Stimulated activated CD8-positive, alpha-beta memory T cell treated with anti-CD3 and anti-CD28 coated beads, Interleukin-7, amount 100 ng/mL, for 48 hours (primary cell): ENCODE measurements at regions not wholly inside any gene's neighbourhood (a gene's known extent, or its start where the extent isn't known, plus 50 kb on each side); places are given as distances from the start of the nearest gene placed in this dataset.

Source experiments
- DNase-seq, 2 donors: peaks; one replicate each; pipeline ENCODE4 v3.0.0-alpha.2; 2020; ENCODE audit warnings: low read depth in 1 of 2; ENCODE audit errors: extremely low read depth in 1 of 2

DNA sequence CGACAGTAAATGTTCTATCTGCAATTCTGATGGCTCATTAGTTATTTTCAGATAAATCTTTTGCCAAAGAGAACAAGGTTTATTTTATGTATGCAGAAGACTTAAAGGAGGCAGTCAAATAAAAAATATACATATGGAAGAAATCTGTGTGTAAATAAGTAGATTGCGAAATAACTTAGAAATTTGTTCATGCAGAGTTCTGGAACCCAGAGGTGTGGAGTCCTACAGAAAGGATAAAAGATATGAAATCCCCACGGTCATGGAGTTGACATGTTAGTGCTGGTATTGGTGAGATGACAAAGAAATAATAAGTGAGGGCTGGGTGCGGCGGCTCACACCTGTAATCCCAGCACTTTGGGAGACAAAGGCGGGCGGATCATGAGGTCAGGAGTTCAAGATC is 111.2 kb upstream of the CFAP20DC start:
- no peak for DNase-seq

- DNase-seq: no peak
These were observed 110.4 kb upstream of the CFAP20DC start for GRCh38 chr3:59160133-59160746.

- DNase-seq: no peak
These were observed 103.8 kb upstream of the CFAP20DC start for GRCh38 chr3:59153648-59154047.

DNA sequence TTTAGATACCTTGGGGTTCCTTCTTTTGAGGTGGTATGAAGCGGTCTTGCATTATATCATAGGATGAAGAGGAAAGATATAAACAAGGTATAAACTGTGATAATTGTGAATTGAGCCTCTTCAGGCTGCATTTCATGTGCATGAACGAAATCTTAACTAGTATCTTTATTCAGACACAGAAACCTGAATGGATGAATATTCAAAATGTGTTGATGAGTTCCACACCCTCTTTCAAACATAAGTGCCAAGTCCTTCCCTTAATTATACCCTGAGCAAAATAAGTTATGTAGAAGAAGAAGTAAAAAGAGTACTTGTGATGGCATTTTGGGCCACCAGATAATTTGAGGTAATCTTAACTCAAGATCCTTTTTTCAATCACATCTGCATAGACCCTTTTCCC is 103.1 kb upstream of the CFAP20DC start:
- no peak for DNase-seq

DNA sequence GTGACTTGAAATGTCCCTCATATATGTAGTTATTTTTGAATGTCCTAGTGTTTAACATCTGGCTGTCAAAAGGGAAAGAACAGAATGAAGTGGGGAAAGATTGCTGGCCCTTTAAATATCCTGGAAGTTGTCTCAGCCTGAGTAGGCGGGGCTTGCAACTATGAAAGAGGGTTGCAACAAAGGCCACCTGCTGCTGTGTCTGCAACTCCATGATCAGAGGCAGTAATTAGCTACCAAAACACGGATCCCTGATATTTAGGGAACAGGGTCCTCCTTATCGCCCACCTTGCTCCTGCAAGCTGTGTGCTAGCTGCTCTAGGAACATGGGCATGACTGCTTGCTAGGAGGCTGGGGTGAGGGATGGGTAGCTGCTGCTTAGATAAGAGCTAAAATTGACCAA is 100.2 kb upstream of the CFAP20DC start:
- no peak for DNase-seq

GRCh38 chr3:59149166-59149565 is 99.3 kb upstream of the CFAP20DC start:
- DNase-seq: no peak

DNA sequence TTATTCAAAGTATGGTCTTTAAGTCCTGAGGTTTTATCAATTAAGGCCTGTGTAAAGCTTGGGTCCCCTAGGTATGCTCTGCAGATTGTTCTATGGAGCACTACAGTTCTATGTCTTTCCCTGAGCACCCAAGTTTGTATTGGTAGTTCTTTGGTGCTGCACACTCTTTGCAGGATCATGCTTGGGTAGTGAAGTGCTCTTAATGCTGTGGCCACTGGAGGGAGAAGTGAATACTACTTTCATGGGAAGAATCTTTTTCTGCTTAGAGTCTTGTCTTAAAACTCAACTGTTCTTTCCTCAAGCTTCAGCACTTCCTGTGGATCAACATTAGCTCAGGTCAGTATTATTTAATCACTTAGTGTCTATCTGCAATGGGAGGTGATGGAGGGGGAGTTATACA is 93.6 kb upstream of the CFAP20DC start:
- DNase-seq: no peak

DNA sequence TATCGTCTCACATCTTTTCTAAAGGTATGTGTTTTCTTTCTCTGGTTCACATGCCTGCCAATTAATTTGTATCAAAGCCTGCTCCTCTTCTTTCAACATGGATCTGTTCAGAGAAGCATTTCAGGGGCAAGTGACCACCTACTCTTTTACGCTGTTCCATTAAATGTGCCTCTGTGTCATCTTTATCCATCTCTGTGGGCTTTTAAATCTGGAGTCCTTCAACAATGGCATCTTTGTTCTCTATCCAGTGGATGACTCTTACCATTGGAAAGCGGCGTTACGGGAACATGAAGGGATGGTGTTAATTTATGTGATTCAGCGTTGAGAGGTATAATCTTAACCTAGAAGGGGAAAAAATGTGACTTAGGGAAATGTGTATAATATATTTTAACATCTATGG is 92.7 kb upstream of the CFAP20DC start:
- DNase-seq: no peak

DNA sequence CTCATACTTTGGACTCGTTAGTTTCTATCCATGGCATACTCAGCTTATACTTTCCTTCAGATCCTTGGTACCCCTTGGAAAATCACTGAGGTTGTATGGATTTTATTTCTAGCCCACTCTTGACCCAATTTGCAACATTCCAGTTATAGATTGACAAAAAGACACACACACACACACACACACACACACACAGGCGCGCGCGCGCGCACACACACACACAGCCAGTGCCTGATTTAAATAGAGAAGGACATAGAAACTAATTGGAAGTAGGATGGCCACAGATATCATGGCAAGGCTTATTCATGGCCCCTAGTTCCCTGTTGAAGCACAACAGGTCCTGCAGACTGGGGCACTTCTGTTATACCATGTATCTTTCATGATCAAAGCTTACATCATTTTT is 89.1 kb upstream of the CFAP20DC start:
- DNase-seq: no peak

DNA sequence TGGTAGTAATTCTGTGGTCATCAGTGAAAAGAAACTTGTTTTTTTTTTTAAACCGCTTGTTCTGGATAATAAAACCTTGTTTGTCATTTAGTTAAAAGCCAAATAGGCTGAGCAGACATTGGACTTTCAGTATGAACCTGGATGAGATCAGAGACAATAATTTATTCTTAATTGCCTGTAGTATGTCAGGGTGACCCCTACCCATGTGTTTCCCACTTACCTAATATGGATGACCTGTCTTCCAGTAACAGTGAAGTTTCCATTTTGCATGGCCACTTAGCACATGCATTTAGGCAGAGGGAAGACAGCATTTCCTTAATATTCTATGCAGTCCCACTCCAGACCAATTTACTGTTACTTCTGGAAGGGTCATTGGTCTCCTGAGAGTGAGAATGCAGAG is 87.6 kb upstream of the CFAP20DC start:
- DNase-seq: no peak

DNA sequence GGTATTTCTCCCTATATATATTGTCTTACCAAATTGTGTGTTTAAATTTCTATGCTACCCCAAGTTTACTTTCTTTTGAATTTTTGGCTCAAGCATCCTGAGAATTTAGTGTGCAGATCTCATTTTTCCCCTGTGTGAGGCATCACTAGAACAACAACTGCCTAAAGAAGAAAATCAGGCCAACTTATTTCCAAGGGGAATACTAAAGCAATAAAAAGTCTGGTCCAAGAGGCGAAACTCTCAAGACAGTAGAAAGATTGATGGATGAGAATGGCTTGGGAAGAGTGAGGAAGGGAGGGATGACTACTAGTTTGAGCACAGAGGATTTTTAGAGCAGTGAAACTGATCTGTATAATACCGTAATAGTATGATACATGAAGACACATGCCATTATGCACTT is 86.3 kb upstream of the CFAP20DC start:
- DNase-seq: no peak

DNA sequence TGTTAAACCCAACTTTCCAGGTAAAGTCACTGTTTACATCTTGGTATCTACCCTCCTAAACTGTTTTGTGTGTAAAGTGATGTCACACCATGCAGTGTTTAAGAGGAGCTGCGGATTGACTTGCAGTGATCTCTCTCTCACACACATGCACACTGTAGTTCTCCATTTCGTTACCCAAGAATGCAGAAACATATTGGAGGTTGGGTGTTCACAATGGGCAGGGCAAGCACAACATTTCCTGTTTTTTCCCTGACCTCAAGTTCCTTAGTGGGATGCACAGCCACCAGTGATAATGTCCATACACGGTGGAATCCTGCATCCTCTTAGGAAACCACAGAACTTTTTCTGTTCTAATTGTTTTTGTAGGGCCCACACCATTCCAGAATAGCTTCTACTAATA is 85.3 kb upstream of the CFAP20DC start:
- DNase-seq: no peak

- DNase-seq: no peak
These were observed 83.5 kb upstream of the CFAP20DC start for GRCh38 chr3:59133311-59133710.

DNA sequence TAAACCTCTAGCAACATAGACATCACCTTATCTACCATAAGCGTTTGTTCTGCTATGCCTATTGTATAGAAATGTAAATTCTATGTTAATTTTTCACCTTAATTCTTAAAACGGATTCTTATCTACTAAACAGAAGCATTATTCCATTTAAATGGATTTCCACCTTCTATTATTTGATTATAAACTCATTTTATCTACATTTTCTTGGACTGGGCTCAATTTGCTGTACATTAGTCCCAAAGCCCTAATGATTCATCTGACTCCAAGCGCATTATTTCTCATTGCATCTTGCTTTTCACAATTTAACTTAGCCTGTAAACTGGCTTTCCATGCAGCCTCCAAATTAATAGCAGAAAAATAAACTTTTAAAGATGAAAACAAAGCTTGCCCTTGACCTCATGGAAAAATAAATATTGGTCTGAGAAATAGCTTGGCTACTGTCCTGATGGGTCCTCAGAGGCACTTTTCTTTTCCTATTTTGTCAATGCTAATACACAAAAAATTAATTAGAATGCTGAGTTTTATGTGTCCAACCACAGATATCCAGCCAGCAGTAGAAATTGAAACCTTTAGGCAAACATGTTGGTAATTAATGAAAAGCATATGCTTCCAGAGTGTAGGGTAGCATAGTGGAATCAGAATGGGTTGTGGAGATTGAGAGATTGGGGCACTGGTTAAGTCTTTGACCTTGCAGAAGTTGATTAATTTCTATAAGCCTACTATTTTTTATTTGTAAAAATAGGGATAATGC is 81.4 kb upstream of the CFAP20DC start:
- DNase-seq: no peak

GRCh38 chr3:59128685-59129084 is 78.9 kb upstream of the CFAP20DC start:
- no peak for DNase-seq

GRCh38 chr3:59127071-59127470 is 77.2 kb upstream of the CFAP20DC start:
- DNase-seq: no peak

- DNase-seq: no peak
These were observed 76.6 kb upstream of the CFAP20DC start for GRCh38 chr3:59126446-59126845.

GRCh38 chr3:59121346-59122144 is 71.7 kb upstream of the CFAP20DC start:
- DNase-seq: no peak

- no peak for DNase-seq
These were observed 69.1 kb upstream of the CFAP20DC start for GRCh38 chr3:59118928-59119327.

- DNase-seq: no peak
These were observed 67.6 kb upstream of the CFAP20DC start for GRCh38 chr3:59117396-59117795.

- DNase-seq: no peak
These were observed 66.4 kb upstream of the CFAP20DC start for GRCh38 chr3:59116233-59116537.
